Mesenchymal stem cell (in vitro differentiated cells and primary cell): ENCODE measurements at regions not wholly inside any gene's neighbourhood (a gene's known extent, or its start where the extent isn't known, plus 50 kb on each side); places are given as distances from the start of the nearest gene placed in this dataset.
"Not testable (repeated sequence)": the region's sequence is repeated elsewhere in the genome, so short reads cannot be mapped to it uniquely, and the experiment has no call there.

Experiments
- DNase-seq: peaks from one replicate; pipeline ENCODE4 v3.0.0-alpha.2; 2013
- H2AFZ ChIP-seq: one replicate; pipeline ENCODE4 v1.6.1; 2013; ENCODE audit warnings: low read depth, mild to moderate bottlenecking, control low read depth, inconsistent platforms, low read length, moderate library complexity
- H2AK5ac ChIP-seq: 2 replicates; pipeline ENCODE4 v1.6.1; 2013; ENCODE audit warnings: low read length, moderate library complexity, mild to moderate bottlenecking, inconsistent platforms; ENCODE audit not compliant: severe bottlenecking
- H2BK120ac ChIP-seq: one replicate; pipeline ENCODE4 v1.6.1; 2013; ENCODE audit warnings: low read depth, mild to moderate bottlenecking, inconsistent platforms, low read length, moderate library complexity
- H2BK12ac ChIP-seq, 2 experiments: one replicate each; pipeline ENCODE4 v1.6.1; 2013; ENCODE audit warnings: inconsistent platforms in 2 of 2, low read length in 2 of 2, mild to moderate bottlenecking in 2 of 2, moderate library complexity in 2 of 2, control low read depth in 1 of 2
- H2BK15ac ChIP-seq: one replicate; pipeline ENCODE4 v1.6.1; 2013; ENCODE audit warnings: mild to moderate bottlenecking, low read depth, inconsistent platforms; ENCODE audit not compliant: poor library complexity, severe bottlenecking
- H2BK5ac ChIP-seq: 2 replicates; pipeline ENCODE4 v1.6.1; 2013; ENCODE audit warnings: low read depth, mild to moderate bottlenecking, low read length, control low read depth, inconsistent platforms; ENCODE audit not compliant: poor library complexity, severe bottlenecking
- H3K14ac ChIP-seq, 2 experiments: one replicate each; pipeline ENCODE4 v1.6.1; 2013; ENCODE audit warnings: inconsistent platforms in 2 of 2, low read length in 2 of 2, control low read depth in 1 of 2, mild to moderate bottlenecking in 1 of 2, moderate library complexity in 1 of 2
- H3K18ac ChIP-seq, 2 experiments: one replicate each; pipeline ENCODE4 v1.6.1; 2013; ENCODE audit warnings: inconsistent platforms in 2 of 2, low read length in 2 of 2, control low read depth in 1 of 2, low read depth in 1 of 2, mild to moderate bottlenecking in 1 of 2
- H3K23ac ChIP-seq, 2 experiments: one replicate each; pipeline ENCODE4 v1.6.1; 2013; ENCODE audit warnings: inconsistent platforms in 2 of 2, low read length in 2 of 2, mild to moderate bottlenecking in 2 of 2, moderate library complexity in 2 of 2, control low read depth in 1 of 2
- H3K27ac ChIP-seq: 2 replicates; pipeline ENCODE4 v1.5.1; 2013; ENCODE audit warnings: mild to moderate bottlenecking, moderate library complexity, low read length, control low read depth, inconsistent platforms; ENCODE audit not compliant: poor library complexity, severe bottlenecking
- H3K27me3 ChIP-seq, 2 experiments: 2 replicates each; pipeline versions ENCODE4 v1.6.1 to v1.7.0; 2013; ENCODE audit warnings: low read length in 2 of 2, mild to moderate bottlenecking in 2 of 2, moderate library complexity in 2 of 2, control low read depth in 1 of 2, inconsistent platforms in 1 of 2; ENCODE audit not compliant: control insufficient read depth in 1 of 2, insufficient read depth in 1 of 2
- H3K36me3 ChIP-seq, 2 experiments: 2 replicates each; pipeline versions ENCODE4 v1.6.1 to v1.7.0; 2013; ENCODE audit warnings: low read length in 2 of 2, control low read depth in 1 of 2, inconsistent platforms in 1 of 2, low read depth in 1 of 2, mild to moderate bottlenecking in 1 of 2; ENCODE audit not compliant: insufficient read depth in 2 of 2, control insufficient read depth in 1 of 2
- H3K4ac ChIP-seq, 2 experiments: one replicate each; pipeline ENCODE4 v1.6.1; 2013; ENCODE audit warnings: inconsistent platforms in 2 of 2, low read length in 2 of 2, mild to moderate bottlenecking in 2 of 2, moderate library complexity in 2 of 2, control low read depth in 1 of 2, low read depth in 1 of 2
- H3K4me1 ChIP-seq: 2 replicates; pipeline ENCODE4 v1.6.1; 2013; ENCODE audit warnings: low read depth, low read length, control low read depth; ENCODE audit not compliant: control insufficient read depth, insufficient read depth
- H3K4me2 ChIP-seq: 2 replicates; pipeline ENCODE4 v1.6.1; 2013; ENCODE audit warnings: low read length, mild to moderate bottlenecking, inconsistent platforms; ENCODE audit not compliant: poor library complexity, severe bottlenecking
- H3K4me3 ChIP-seq, 2 experiments: 2 replicates each; pipeline versions ENCODE4 v1.5.1 to v1.7.0; 2013; ENCODE audit warnings: low read length in 2 of 2, mild to moderate bottlenecking in 2 of 2, control low read depth in 1 of 2, low read depth in 1 of 2; ENCODE audit not compliant: insufficient read depth in 1 of 2
- H3K79me1 ChIP-seq: replicated peaks from 2 replicates; pipeline ENCODE4 v1.6.1; 2013; ENCODE audit warnings: mild to moderate bottlenecking, control low read depth, low read length, inconsistent platforms; ENCODE audit not compliant: poor library complexity, severe bottlenecking
- H3K9ac ChIP-seq: 2 replicates; pipeline ENCODE4 v1.7.0; 2013; ENCODE audit warnings: mild to moderate bottlenecking, low read length, moderate library complexity
- H3K9me3 ChIP-seq: 2 replicates; pipeline ENCODE4 v1.7.0; 2013; ENCODE audit warnings: mild to moderate bottlenecking, low read length; ENCODE audit not compliant: control insufficient read depth
- H4K8ac ChIP-seq: one replicate; pipeline ENCODE4 v1.6.1; 2013; ENCODE audit warnings: inconsistent platforms, mild to moderate bottlenecking, low read length, moderate library complexity
- H4K91ac ChIP-seq: one replicate; pipeline ENCODE4 v1.6.1; 2013; ENCODE audit warnings: mild to moderate bottlenecking, low read length, inconsistent platforms
- WGBS: methylation state at CpG from one replicate; pipeline ENCODE4 v1.1.7; 2013; ENCODE audit warnings: mixed read lengths; 5-methylcytosine and 5-hydroxymethylcytosine counted together

DNA sequence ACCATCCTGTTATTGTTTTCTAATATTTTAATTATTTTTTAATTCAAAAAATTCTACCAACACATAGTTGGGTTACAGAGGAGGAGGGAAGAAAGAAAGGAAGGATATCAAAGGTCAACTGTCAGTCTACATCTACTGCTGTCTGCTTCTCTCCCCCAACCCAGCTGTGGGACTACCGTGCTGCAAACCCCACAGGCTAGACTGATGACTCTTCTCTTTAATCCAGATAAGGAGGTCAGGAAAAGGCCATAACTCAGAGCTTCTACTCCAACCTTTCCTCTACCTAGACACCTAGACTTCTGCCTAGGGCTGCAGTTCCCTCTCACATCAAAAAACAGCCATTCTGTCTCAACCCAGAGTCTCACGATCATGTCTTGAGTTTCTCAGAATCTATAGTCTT lies 124.2 kb upstream of the ETV3 start:
- H3K9ac ChIP-seq, result no peak overlapping the region
- no peak overlapping the region for H4K8ac ChIP-seq
- WGBS, result 56% methylated on average over 2 of the region's 2 CpGs
- H3K23ac ChIP-seq, result no peak overlapping the region
- no peak overlapping the region for H3K14ac ChIP-seq
- H2BK15ac ChIP-seq, result no peak overlapping the region
- H3K79me1 ChIP-seq, result no peaks in the 10 kb centered on the region
- peaks cover 3% of the 10 kb centered on the region in 2 experiments for H3K27me3 ChIP-seq
- H3K4me2 ChIP-seq, result no peak overlapping the region
- H3K4me3 ChIP-seq, result no peak overlapping the region
- no peak overlapping the region for H2BK5ac ChIP-seq
- no peak overlapping the region for H2AK5ac ChIP-seq
- no peaks in the 10 kb centered on the region for H3K36me3 ChIP-seq
- H3K9me3 ChIP-seq, result peaks cover 5% of the 10 kb centered on the region
- H3K27ac ChIP-seq, result no peak overlapping the region
- H4K91ac ChIP-seq, result no peak overlapping the region
- no peak for DNase-seq
- no peaks in the 10 kb centered on the region for H3K4me1 ChIP-seq
- H3K4ac ChIP-seq, result no peak overlapping the region
- H2BK12ac ChIP-seq, result no peak overlapping the region
- no peak overlapping the region for H2AFZ ChIP-seq
- H2BK120ac ChIP-seq, result no peak overlapping the region
- H3K18ac ChIP-seq, result no peak overlapping the region

DNA sequence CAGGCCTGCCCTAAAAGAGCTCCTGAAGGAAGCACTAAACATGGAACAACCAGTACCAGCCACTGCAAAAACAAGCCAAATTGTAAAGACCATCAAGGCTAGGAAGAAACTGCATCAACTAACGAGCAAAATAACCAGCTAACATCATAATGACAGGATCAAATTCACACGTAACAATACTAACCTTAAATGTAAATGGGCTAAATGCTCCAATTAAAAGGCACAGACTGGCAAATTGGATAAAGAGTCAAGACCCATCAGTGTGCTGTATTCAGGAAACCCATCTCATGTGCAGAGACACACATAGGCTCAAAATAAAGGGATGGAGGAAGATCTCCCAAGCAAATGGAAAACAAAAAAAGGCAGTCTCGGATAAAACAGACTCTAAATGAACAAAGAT lies 117.7 kb upstream of the ETV3 start:
- H3K23ac ChIP-seq, H3K9me3 ChIP-seq, H2BK120ac ChIP-seq, H3K79me1 ChIP-seq, H3K27ac ChIP-seq, H3K18ac ChIP-seq, H4K8ac ChIP-seq, DNase-seq, H2BK5ac ChIP-seq, H3K14ac ChIP-seq, H3K4ac ChIP-seq, H2BK15ac ChIP-seq, H3K27me3 ChIP-seq, H3K4me3 ChIP-seq, H3K4me1 ChIP-seq, H3K36me3 ChIP-seq, H2AFZ ChIP-seq, H4K91ac ChIP-seq, H2BK12ac ChIP-seq, H3K9ac ChIP-seq, H2AK5ac ChIP-seq, H3K4me2 ChIP-seq: not testable (repeated sequence)
- WGBS, result no CpG with 5 or more reads among the region's 3 CpGs

DNA sequence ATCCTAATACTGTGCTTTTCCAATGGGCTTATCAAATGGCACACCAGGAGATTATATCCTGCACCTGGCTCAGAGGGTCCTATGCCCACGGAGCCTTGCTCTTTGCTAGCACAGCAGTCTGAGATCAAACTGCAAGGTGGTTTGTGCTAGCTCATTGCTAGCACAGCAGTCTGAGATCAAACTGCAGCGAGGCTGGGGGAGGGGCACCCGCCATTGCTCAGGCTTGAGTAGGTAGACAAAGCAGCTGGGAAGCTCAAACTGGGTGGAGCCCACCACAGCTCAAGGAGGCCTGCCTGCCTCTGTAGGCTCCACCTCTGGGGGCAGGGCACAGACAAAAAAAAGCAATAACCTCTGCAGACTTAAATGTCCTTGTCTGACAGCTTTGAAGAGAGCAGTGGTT lies 116.0 kb upstream of the ETV3 start:
- H2AK5ac ChIP-seq, H2BK5ac ChIP-seq, H3K4ac ChIP-seq, H2AFZ ChIP-seq, H3K79me1 ChIP-seq, H3K4me3 ChIP-seq, H2BK12ac ChIP-seq, H3K36me3 ChIP-seq, H3K9ac ChIP-seq, H3K14ac ChIP-seq, H3K9me3 ChIP-seq, DNase-seq, H4K91ac ChIP-seq, H3K4me1 ChIP-seq, H2BK15ac ChIP-seq, H3K18ac ChIP-seq, H3K23ac ChIP-seq, H3K27ac ChIP-seq, H4K8ac ChIP-seq, H3K4me2 ChIP-seq, H3K27me3 ChIP-seq, H2BK120ac ChIP-seq: not testable (repeated sequence)
- WGBS, result 67% methylated on average over 3 of the region's 3 CpGs

DNA sequence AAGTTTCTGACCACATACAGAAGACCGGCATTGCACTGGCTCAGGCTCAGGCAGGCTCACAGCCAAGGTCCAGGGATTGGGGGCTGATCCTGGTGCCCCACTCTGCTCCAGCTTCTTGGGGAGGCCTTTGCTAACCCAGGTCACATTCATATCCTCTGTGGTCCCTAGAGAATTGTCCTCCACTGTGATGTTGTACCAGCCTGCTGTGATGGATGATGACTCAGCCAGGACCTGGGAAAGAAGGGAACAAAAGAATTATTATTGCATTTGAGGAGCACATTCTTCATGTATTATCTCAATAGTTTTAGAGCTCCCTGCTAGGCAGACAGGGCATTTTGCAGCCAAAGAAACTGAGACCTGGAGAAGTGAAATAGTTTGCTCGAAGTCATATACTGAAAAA lies 114.3 kb upstream of the ETV3 start:
- H3K4me3 ChIP-seq, result no peak overlapping the region
- no peak overlapping the region for H2AK5ac ChIP-seq
- H3K27me3 ChIP-seq, result no peaks in the 10 kb centered on the region
- no peak for DNase-seq
- H3K79me1 ChIP-seq, result no peaks in the 10 kb centered on the region
- H3K18ac ChIP-seq, result no peak overlapping the region
- H3K4me1 ChIP-seq, result no peaks in the 10 kb centered on the region
- H2BK120ac ChIP-seq, result no peak overlapping the region
- no peaks in the 10 kb centered on the region for H3K36me3 ChIP-seq
- no peak overlapping the region for H3K4ac ChIP-seq
- no peak overlapping the region for H3K14ac ChIP-seq
- no peak overlapping the region for H3K4me2 ChIP-seq
- H2AFZ ChIP-seq, result no peak overlapping the region
- 57% methylated on average over 2 of the region's 2 CpGs for whole genome bisulfite sequencing
- H3K9ac ChIP-seq, result no peak overlapping the region
- no peak overlapping the region for H2BK12ac ChIP-seq
- H3K27ac ChIP-seq, result no peak overlapping the region
- no peak overlapping the region for H2BK5ac ChIP-seq
- no peaks in the 10 kb centered on the region for H3K9me3 ChIP-seq
- no peak overlapping the region for H4K91ac ChIP-seq
- H3K23ac ChIP-seq, result no peak overlapping the region
- no peak overlapping the region for H4K8ac ChIP-seq
- no peak overlapping the region for H2BK15ac ChIP-seq
